SU-DHL-6 (cell line): ENCODE measurements at regions not wholly inside any gene's neighbourhood (a gene's known extent, or its start where the extent isn't known, plus 50 kb on each side); places are given as distances from the start of the nearest gene placed in this dataset.

ENCODE experiments used
- EZH2phosphoT487 ChIP-seq: fragments of 200-600 bp; sonication (generic), shearing (Covaris generic); conservative IDR thresholded peaks from 2 replicates; pipeline ENCODE4 v1.6.1; 2018; ENCODE audit warnings: mild to moderate bottlenecking, antibody characterized with exemption, low read length, moderate library complexity, mixed read lengths
- TF ChIP-seq, protein P1 (sequence below): fragments of 200-600 bp; sonication (generic); IDR thresholded peaks from one replicate; pipeline ENCODE4 v1.5.1; 2017; ENCODE audit warnings: antibody characterized with exemption, mild to moderate bottlenecking, low read length, moderate library complexity; ENCODE audit not compliant: insufficient read depth, poor library complexity, severe bottlenecking

DNA sequence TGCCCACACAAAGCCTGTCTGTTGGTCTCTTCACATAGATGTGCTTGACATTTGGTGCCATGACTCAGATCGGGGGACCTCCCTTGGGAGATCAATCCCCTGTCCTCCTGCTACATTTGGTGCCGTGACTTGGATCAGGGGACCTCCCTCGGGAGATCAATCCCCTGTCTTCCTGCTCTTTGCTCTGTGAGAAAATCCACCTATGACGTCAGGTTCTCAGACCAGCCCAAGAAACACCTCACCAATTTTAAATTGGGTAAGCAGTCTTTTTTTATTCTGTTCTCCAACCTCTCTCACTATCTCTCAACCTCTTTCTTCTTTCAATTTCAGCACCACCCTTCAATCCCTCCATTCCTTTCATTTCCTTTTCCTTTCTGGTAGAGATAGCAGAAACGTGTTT lies 159.6 kb upstream of the AGTR2 start:
- TF ChIP-seq, protein P1, sequence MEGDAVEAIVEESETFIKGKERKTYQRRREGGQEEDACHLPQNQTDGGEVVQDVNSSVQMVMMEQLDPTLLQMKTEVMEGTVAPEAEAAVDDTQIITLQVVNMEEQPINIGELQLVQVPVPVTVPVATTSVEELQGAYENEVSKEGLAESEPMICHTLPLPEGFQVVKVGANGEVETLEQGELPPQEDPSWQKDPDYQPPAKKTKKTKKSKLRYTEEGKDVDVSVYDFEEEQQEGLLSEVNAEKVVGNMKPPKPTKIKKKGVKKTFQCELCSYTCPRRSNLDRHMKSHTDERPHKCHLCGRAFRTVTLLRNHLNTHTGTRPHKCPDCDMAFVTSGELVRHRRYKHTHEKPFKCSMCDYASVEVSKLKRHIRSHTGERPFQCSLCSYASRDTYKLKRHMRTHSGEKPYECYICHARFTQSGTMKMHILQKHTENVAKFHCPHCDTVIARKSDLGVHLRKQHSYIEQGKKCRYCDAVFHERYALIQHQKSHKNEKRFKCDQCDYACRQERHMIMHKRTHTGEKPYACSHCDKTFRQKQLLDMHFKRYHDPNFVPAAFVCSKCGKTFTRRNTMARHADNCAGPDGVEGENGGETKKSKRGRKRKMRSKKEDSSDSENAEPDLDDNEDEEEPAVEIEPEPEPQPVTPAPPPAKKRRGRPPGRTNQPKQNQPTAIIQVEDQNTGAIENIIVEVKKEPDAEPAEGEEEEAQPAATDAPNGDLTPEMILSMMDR: no peak
- TF ChIP-seq EZH2phosphoT487: no peak
